Body of pancreas (tissue), 4 donors: ENCODE measurements at regions not wholly inside any gene's neighbourhood (a gene's known extent, or its start where the extent isn't known, plus 50 kb on each side); places are given as distances from the start of the nearest gene placed in this dataset.

Source experiments
- ATAC-seq: fragments of 150-250 bp; one replicate; pipeline ENCODE4 v1.9.1; 2016
- DNase-seq, 4 donors: peaks; one replicate each; pipeline ENCODE4 v3.0.0-alpha.2; 2019
- H3K27ac ChIP-seq, 4 donors: fragments of 200-600 bp; sonication (generic); 1 replicate in 3 of 4; 2 replicates in 1 of 4; pipeline versions ENCODE4 v1.5.1 to v1.6.1; 2016 to 2019; ENCODE audit warnings: mild to moderate bottlenecking in 1 of 4, mixed read lengths in 1 of 4, moderate library complexity in 1 of 4
- H3K27me3 ChIP-seq, 2 donors: fragments of 200-600 bp; sonication (generic); one replicate each; pipeline ENCODE4 v1.6.0; 2016; ENCODE audit warnings: mild to moderate bottlenecking in 1 of 2
- H3K36me3 ChIP-seq, 2 donors: fragments of 200-600 bp; sonication (generic); replicated peaks in 1 of 2; 2 replicates each; pipeline ENCODE4 v1.5.1; 2016; ENCODE audit warnings: low read depth in 2 of 2; ENCODE audit not compliant: insufficient read depth in 1 of 2
- H3K4me1 ChIP-seq: fragments of 200-600 bp; sonication (generic); one replicate; pipeline ENCODE4 v1.6.0; 2016
- H3K4me3 ChIP-seq, 2 donors: fragments of 200-600 bp; sonication (generic); 1 replicate in 1 of 2; 2 replicates in 1 of 2; pipeline ENCODE4 v1.5.1; 2016 to 2019
- H3K9me3 ChIP-seq, 3 donors: fragments of 200-600 bp; sonication (generic); 1 replicate in 2 of 3; 2 replicates in 1 of 3; pipeline ENCODE4 v1.5.1; 2016
- CTCF ChIP-seq, 7 experiments: fragments of 450-650 bp in 4 of 7; fragments of 200-600 bp in 3 of 7; sonication (generic) in 3 of 7; IDR thresholded peaks; one replicate each; pipeline ENCODE4 v1.5.1; 2016 to 2019; ENCODE audit warnings: antibody characterized with exemption in 7 of 7
- POLR2A ChIP-seq, 3 donors: fragments of 450-650 bp; IDR thresholded peaks; one replicate each; pipeline ENCODE4 v1.6.1; 2016; ENCODE audit warnings: antibody characterized with exemption in 3 of 3, mild to moderate bottlenecking in 2 of 3
- WGBS, 2 donors: methylation state at CpG; one replicate each; pipeline ENCODE4 v1.1.5; 2017; 5-methylcytosine and 5-hydroxymethylcytosine counted together
- intact Hi-C: fragments of 100-400 bp; cut with DNase I; formaldehyde crosslinking; loops from one replicate; pipeline ENCODE4 v1.15.1; 2023

- no peak overlapping the region for H3K4me3 ChIP-seq
- TF ChIP-seq CTCF (IDR thresholded peaks at IDR 0.05) (no peak), POLR2A (IDR thresholded peaks at IDR 0.05) (no peak)
- H3K27me3 ChIP-seq = no peaks in the 10 kb centered on the region
- no peaks in the 10 kb centered on the region for H3K4me1 ChIP-seq
- H3K27ac ChIP-seq = no peak overlapping the region
- intact Hi-C loops = no loop called here
- no peaks in the 10 kb centered on the region for H3K36me3 ChIP-seq
- no peaks in the 10 kb centered on the region for H3K9me3 ChIP-seq
- WGBS, 2 donors = 51 to 64% methylated on average over 5 of the region's 5 CpGs
- ATAC-seq (no peak), DNase-seq (no peak)
These were observed 390.7 kb downstream of the C12orf75 start for GRCh38 chr12:105721051-105721825.

GRCh38 chr12:105721891-105722290, 391.4 kb downstream of the C12orf75 start:
- intact Hi-C loops = no loop called here
- ATAC-seq (no peak), DNase-seq (no peak)
- H3K27me3 ChIP-seq = no peaks in the 10 kb centered on the region
- H3K36me3 ChIP-seq = no peaks in the 10 kb centered on the region
- TF ChIP-seq CTCF (IDR thresholded peaks at IDR 0.05) (no peak), POLR2A (IDR thresholded peaks at IDR 0.05) (no peak)
- no peak overlapping the region for H3K27ac ChIP-seq
- 78 to 79% methylated on average over 2 of the region's 2 CpGs for WGBS, 2 donors
- no peaks in the 10 kb centered on the region for H3K4me1 ChIP-seq
- H3K4me3 ChIP-seq = no peak overlapping the region
- no peaks in the 10 kb centered on the region for H3K9me3 ChIP-seq

GRCh38 chr12:105723066-105723465, 392.6 kb downstream of the C12orf75 start:
- ATAC-seq = no peak
- H3K4me3 ChIP-seq = no peak overlapping the region
- no peaks in the 10 kb centered on the region for H3K36me3 ChIP-seq
- H3K4me1 ChIP-seq = no peaks in the 10 kb centered on the region
- intact Hi-C loops = no loop called here
- WGBS, 2 donors = 80 to 81% methylated on average over 2 of the region's 2 CpGs
- no peak for DNase-seq
- H3K27ac ChIP-seq = no peak overlapping the region
- TF ChIP-seq POLR2A (IDR thresholded peaks at IDR 0.05) (no peak), CTCF (IDR thresholded peaks at IDR 0.05) (no peak)
- H3K9me3 ChIP-seq = no peaks in the 10 kb centered on the region
- H3K27me3 ChIP-seq = no peaks in the 10 kb centered on the region

GRCh38 chr12:105723494-105723893, 393.0 kb downstream of the C12orf75 start:
- intact Hi-C loops = no loop called here
- no peaks in the 10 kb centered on the region for H3K27me3 ChIP-seq
- H3K4me1 ChIP-seq = no peaks in the 10 kb centered on the region
- ATAC-seq = no peak
- no peak overlapping the region for H3K4me3 ChIP-seq
- no peaks in the 10 kb centered on the region for H3K36me3 ChIP-seq
- DNase-seq = no peak
- H3K9me3 ChIP-seq = no peaks in the 10 kb centered on the region
- WGBS, 2 donors = 56 to 77% methylated on average over 3 of the region's 3 CpGs
- no peak overlapping the region for H3K27ac ChIP-seq
- no peak for TF ChIP-seq CTCF (IDR thresholded peaks at IDR 0.05)
- no peak for TF ChIP-seq POLR2A (IDR thresholded peaks at IDR 0.05)

- no peak overlapping the region for H3K4me3 ChIP-seq
- ATAC-seq = no peak
- 47 to 53% methylated on average over 4 of the region's 4 CpGs for WGBS, 2 donors
- H3K9me3 ChIP-seq = no peaks in the 10 kb centered on the region
- H3K4me1 ChIP-seq = no peaks in the 10 kb centered on the region
- intact Hi-C loops = no loop called here
- TF ChIP-seq POLR2A (IDR thresholded peaks at IDR 0.05) (no peak), CTCF (IDR thresholded peaks at IDR 0.05) (no peak)
- H3K27ac ChIP-seq = no peak overlapping the region
- no peaks in the 10 kb centered on the region for H3K36me3 ChIP-seq
- DNase-seq = no peak
- H3K27me3 ChIP-seq = no peaks in the 10 kb centered on the region
These were observed 394.1 kb downstream of the C12orf75 start for GRCh38 chr12:105724641-105725040.
